H1 (cell line): ENCODE measurements at regions not wholly inside any gene's neighbourhood (a gene's known extent, or its start where the extent isn't known, plus 50 kb on each side); places are given as distances from the start of the nearest gene placed in this dataset.

Source experiments
- CTCF ChIA-PET: fragments of 300-600 bp; sonication (Branson Sonifier 250); formaldehyde crosslinking; loops from one replicate; lab custom pipeline; 2021; ENCODE audit not compliant: partially characterized antibody; lab: Charles Lee
- POLR2A ChIA-PET: fragments of 300-600 bp; sonication (Branson Sonifier 250); formaldehyde crosslinking; loops from one replicate; lab custom pipeline; 2021; ENCODE audit warnings: inconsistent platforms; ENCODE audit not compliant: partially characterized antibody; lab: Charles Lee
- DNase-seq, 2 experiments: peaks; one replicate each; pipeline versions ENCODE4 v3.0.0 to v3.0.0-alpha.2; 2010 to 2022; ENCODE audit warnings: low spot score in 2 of 2, low read depth in 1 of 2, mixed read lengths in 1 of 2
- FAIRE-seq: peaks from 2 replicates; lab custom pipeline; 2011; peaks lifted over from hg19 to GRCh38; lab: Jason Lieb, UNC
- H2AFZ ChIP-seq: 2 replicates; pipeline ENCODE4 v1.8.1; 2012; ENCODE audit warnings: low read length, inconsistent platforms
- H2AK5ac ChIP-seq: 2 replicates; pipeline ENCODE4 v1.6.1; 2013; ENCODE audit warnings: low read depth, low read length
- H2BK120ac ChIP-seq: replicated peaks from 2 replicates; pipeline ENCODE3; 2013; ENCODE audit warnings: low read depth, low read length, inconsistent platforms
- H2BK12ac ChIP-seq: 2 replicates; pipeline ENCODE4 v1.6.1; 2013; ENCODE audit warnings: low read depth, low read length
- H2BK15ac ChIP-seq: 2 replicates; pipeline ENCODE4 v1.6.1; 2013; ENCODE audit warnings: low read length
- H2BK20ac ChIP-seq: 2 replicates; pipeline ENCODE4 v1.6.1; 2013; ENCODE audit warnings: low read length
- H2BK5ac ChIP-seq: 2 replicates; pipeline ENCODE4 v1.6.1; 2013; ENCODE audit warnings: low read depth, low read length
- H3K14ac ChIP-seq: 2 replicates; pipeline ENCODE4 v1.6.1; 2013; ENCODE audit warnings: inconsistent platforms; ENCODE audit not compliant: insufficient read length
- H3K18ac ChIP-seq: 2 replicates; pipeline ENCODE4 v1.6.1; 2013; ENCODE audit warnings: low read length; ENCODE audit errors: extremely low read depth
- H3K23ac ChIP-seq: 2 replicates; pipeline ENCODE4 v1.6.1; 2013; ENCODE audit warnings: inconsistent platforms; ENCODE audit not compliant: insufficient read length
- H3K23me2 ChIP-seq: 2 replicates; pipeline ENCODE4 v1.6.1; 2013; ENCODE audit warnings: low read depth, low read length
- H3K27ac ChIP-seq: 2 replicates; pipeline ENCODE4 v1.6.1; 2011; ENCODE audit warnings: low read depth, low read length, inconsistent platforms
- H3K27me3 ChIP-seq, 4 experiments: replicated peaks in 1 of 4; 1 replicate in 1 of 4; 2 replicates in 3 of 4; pipeline versions ENCODE4 v1.6.1 to v1.8.1; 2011 to 2013; ENCODE audit warnings: low read length in 3 of 4, mild to moderate bottlenecking in 3 of 4, inconsistent platforms in 2 of 4, mixed read lengths in 2 of 4, moderate library complexity in 1 of 4; ENCODE audit not compliant: control insufficient read depth in 3 of 4, insufficient read depth in 3 of 4; ENCODE audit errors: extremely low read depth in 1 of 4
- H3K36me3 ChIP-seq, 4 experiments: 2 replicates each; pipeline versions ENCODE4 v1.6.1 to v1.8.1; 2011 to 2013; ENCODE audit warnings: mild to moderate bottlenecking in 4 of 4, low read length in 3 of 4, moderate library complexity in 2 of 4, control low read depth in 1 of 4, inconsistent platforms in 1 of 4; ENCODE audit not compliant: insufficient read depth in 4 of 4, control insufficient read depth in 2 of 4
- H3K4ac ChIP-seq: replicated peaks from 2 replicates; pipeline ENCODE3; 2013; ENCODE audit warnings: low read length, low read depth, mixed read lengths, inconsistent platforms; ENCODE audit not compliant: insufficient read length
- H3K4me1 ChIP-seq, 4 experiments: replicated peaks in 1 of 4; 1 replicate in 1 of 4; 2 replicates in 3 of 4; pipeline versions ENCODE4 v1.6.1 to v1.8.1; 2011 to 2013; ENCODE audit warnings: low read length in 3 of 4, inconsistent platforms in 2 of 4, mixed read lengths in 1 of 4; ENCODE audit not compliant: insufficient read depth in 4 of 4, control insufficient read depth in 3 of 4
- H3K4me2 ChIP-seq, 2 experiments: 2 replicates each; pipeline versions ENCODE4 v1.6.1 to v1.8.1; 2011 to 2013; ENCODE audit warnings: low read depth in 2 of 2, low read length in 2 of 2, control low read depth in 1 of 2, inconsistent platforms in 1 of 2, mild to moderate bottlenecking in 1 of 2; ENCODE audit not compliant: insufficient read depth in 1 of 2
- H3K4me3 ChIP-seq, 4 experiments: fragments of 200-600, 300-600 bp in 1 of 4; sonication (generic), shearing (Covaris generic), sonication (Bioruptor Twin) in 1 of 4; 2 replicates each; pipeline versions ENCODE4 v1.5.1 to v1.8.1; 2011 to 2016; ENCODE audit warnings: low read length in 4 of 4, low read depth in 3 of 4, control low read depth in 2 of 4, inconsistent platforms in 2 of 4, mild to moderate bottlenecking in 2 of 4, mixed read lengths in 1 of 4, moderate library complexity in 1 of 4; ENCODE audit not compliant: insufficient read depth in 2 of 4; ENCODE audit errors: extremely low read depth in 1 of 4
- H3K56ac ChIP-seq: replicated peaks from 2 replicates; pipeline ENCODE3; 2013; ENCODE audit warnings: low read depth, mild to moderate bottlenecking, mixed read lengths, low read length, inconsistent platforms; ENCODE audit not compliant: insufficient read length
- H3K79me1 ChIP-seq: 2 replicates; pipeline ENCODE4 v1.6.1; 2013; ENCODE audit warnings: low read depth, low read length, control low read depth
- H3K79me2 ChIP-seq, 2 experiments: 2 replicates each; pipeline versions ENCODE4 v1.6.1 to v1.8.1; 2012 to 2013; ENCODE audit warnings: low read length in 2 of 2, mild to moderate bottlenecking in 2 of 2, inconsistent platforms in 1 of 2; ENCODE audit not compliant: insufficient read depth in 2 of 2, control insufficient read depth in 1 of 2
- H3K9ac ChIP-seq, 4 experiments: replicated peaks in 1 of 4; 1 replicate in 1 of 4; 2 replicates in 3 of 4; pipeline versions ENCODE4 v1.6.1 to v1.8.1; 2011 to 2013; ENCODE audit warnings: low read depth in 3 of 4, low read length in 3 of 4, control low read depth in 2 of 4, mild to moderate bottlenecking in 2 of 4, moderate library complexity in 2 of 4, inconsistent platforms in 1 of 4; ENCODE audit errors: extremely low read depth in 1 of 4
- H3K9me3 ChIP-seq, 2 experiments: 2 replicates each; pipeline versions ENCODE4 v1.6.1 to v1.8.1; 2012 to 2013; ENCODE audit warnings: mild to moderate bottlenecking in 2 of 2, moderate library complexity in 2 of 2, control low read depth in 1 of 2, inconsistent platforms in 1 of 2, low read depth in 1 of 2, low read length in 1 of 2, mixed read lengths in 1 of 2; ENCODE audit not compliant: insufficient read depth in 2 of 2
- H4K20me1 ChIP-seq, 2 experiments: replicated peaks in 1 of 2; 2 replicates each; pipeline versions ENCODE3 to v1.8.1; 2011 to 2013; ENCODE audit warnings: inconsistent platforms in 2 of 2, low read length in 2 of 2, mild to moderate bottlenecking in 1 of 2; ENCODE audit not compliant: insufficient read depth in 2 of 2, control insufficient read depth in 1 of 2
- H4K5ac ChIP-seq: 2 replicates; pipeline ENCODE4 v1.6.1; 2013; ENCODE audit warnings: low read length, low read depth, mixed read lengths, inconsistent platforms; ENCODE audit not compliant: insufficient read length
- H4K8ac ChIP-seq: 2 replicates; pipeline ENCODE4 v1.8.0; 2013; ENCODE audit warnings: mild to moderate bottlenecking, moderate library complexity, low read length, inconsistent platforms; ENCODE audit not compliant: insufficient read depth; ENCODE audit errors: extremely low read depth
- H4K91ac ChIP-seq: replicated peaks from 2 replicates; pipeline ENCODE3; 2013; ENCODE audit warnings: low read length, mixed read lengths, inconsistent platforms; ENCODE audit not compliant: insufficient read length
- CBX8 ChIP-seq: fragments of 300-800, 300-1000 bp; sonication (generic); IDR thresholded peaks from 2 replicates; pipeline ENCODE4 v1.7.1; 2016; ENCODE audit warnings: low read depth, low read length, borderline replicate concordance
- EGR1 ChIP-seq: IDR thresholded peaks from 2 replicates; pipeline ENCODE4 v1.6.1; 2011; ENCODE audit warnings: low read depth, low read length, borderline replicate concordance
- EP300 ChIP-seq, 2 experiments: IDR thresholded peaks; 1 replicate in 1 of 2; 2 replicates in 1 of 2; pipeline ENCODE4 v1.6.1; 2011 to 2012; ENCODE audit warnings: low read depth in 2 of 2, low read length in 2 of 2, mild to moderate bottlenecking in 2 of 2, borderline replicate concordance in 1 of 2, inconsistent platforms in 1 of 2, moderate library complexity in 1 of 2
- FOSL1 ChIP-seq: IDR thresholded peaks from 2 replicates; pipeline ENCODE4 v1.6.1; 2011; ENCODE audit warnings: mild to moderate bottlenecking, low read depth, low read length, moderate library complexity; ENCODE audit not compliant: insufficient read depth
- JUND ChIP-seq: IDR thresholded peaks from 2 replicates; pipeline ENCODE4 v1.6.1; 2011; ENCODE audit warnings: mild to moderate bottlenecking, improper control_type of control experiment, low read length
- MAFK ChIP-seq: IDR thresholded peaks from 2 replicates; pipeline ENCODE4 v1.6.1; 2012; ENCODE audit warnings: low read depth, mild to moderate bottlenecking, improper control_type of control experiment, low read length
- NANOG ChIP-seq: IDR thresholded peaks from 2 replicates; pipeline ENCODE4 v1.6.1; 2011; ENCODE audit warnings: low read length, low read depth, mild to moderate bottlenecking, inconsistent platforms; ENCODE audit not compliant: insufficient read depth, poor library complexity, severe bottlenecking
- PHF8 ChIP-seq: fragments of 200-600 bp; sonication (generic); conservative IDR thresholded peaks from 2 replicates; pipeline ENCODE4 v1.7.1; 2012; ENCODE audit warnings: low read depth, mild to moderate bottlenecking, inconsistent platforms, low read length, moderate library complexity
- POLR2AphosphoS5 ChIP-seq: IDR thresholded peaks from 2 replicates; pipeline ENCODE4 v1.6.1; 2011; ENCODE audit warnings: low read depth, low read length
- RNF2 ChIP-seq: fragments of 200-900, 300-1000 bp; sonication (generic); IDR thresholded peaks from 2 replicates; pipeline ENCODE4 v1.7.1; 2016; ENCODE audit warnings: borderline replicate concordance, low read depth, mild to moderate bottlenecking, antibody characterized with exemption, low read length; ENCODE audit not compliant: poor library complexity, severe bottlenecking; ENCODE audit errors: missing control alignments
- SIRT6 ChIP-seq: IDR thresholded peaks from one replicate; pipeline ENCODE4 v1.7.1; 2012; ENCODE audit warnings: low read length, inconsistent platforms
- SIX5 ChIP-seq: IDR thresholded peaks from 2 replicates; pipeline ENCODE4 v1.6.1; 2011; ENCODE audit warnings: mild to moderate bottlenecking, low read depth, low read length
- SP4 ChIP-seq: IDR thresholded peaks from 2 replicates; pipeline ENCODE4 v1.6.1; 2012; ENCODE audit warnings: low read length, inconsistent platforms
- SUZ12 ChIP-seq: fragments of 200-600 bp; sonication (generic); IDR thresholded peaks from 2 replicates; pipeline ENCODE4 v1.6.1; 2012; ENCODE audit warnings: mild to moderate bottlenecking, inconsistent platforms, low read length, moderate library complexity, mixed read lengths
- TBP ChIP-seq: IDR thresholded peaks from 2 replicates; pipeline ENCODE4 v1.6.1; 2011; ENCODE audit warnings: low read depth, low read length, improper control_type of control experiment
- WGBS, 2 experiments: shearing (Covaris generic) in 1 of 2; methylation state at CpG; one replicate each; pipeline versions ENCODE4 v1.1.6 to v1.1.7; 2013 to 2015; ENCODE audit warnings: low lambda C conversion rate in 2 of 2, mixed read lengths in 2 of 2, inconsistent platforms in 1 of 2, low coverage in 1 of 2, missing lambda C conversion rate in 1 of 2; ENCODE audit not compliant: insufficient replicate concordance in 2 of 2, insufficient coverage in 1 of 2, insufficient read length in 1 of 2; ENCODE audit errors: extremely low coverage in 1 of 2, missing lambda C conversion rate in 1 of 2; 5-methylcytosine and 5-hydroxymethylcytosine counted together

GRCh38 chr9:90706230-90706629, 63.6 kb upstream of the DIRAS2 start:
- WGBS, 2 experiments, result 94% methylated on average over 2 of the region's 2 CpGs; no CpG with 5 or more reads in 1 of the 2 experiments
- FAIRE-seq, result no peak
- TF ChIP-seq SUZ12 (no peak), JUND (no peak), EGR1 (no peak), SIRT6 (no peak), MAFK (no peak), CBX8 (no peak), TBP (no peak), POLR2AphosphoS5 (no peak), RNF2 (no peak), SIX5 (no peak), FOSL1 (no peak), SP4 (no peak), PHF8 (no peak), EP300 (IDR thresholded peaks at IDR 0.05; ENCODE audit: borderline replicate concordance in 1 of 2, low read depth in 2 of 2, low read length in 2 of 2) (no peak), NANOG (no peak)

More at GRCh38 chr9:90706230-90706629, 63.6 kb upstream of the DIRAS2 start:
- no peak overlapping the region for H3K14ac ChIP-seq
- no peak overlapping the region for H4K91ac ChIP-seq
- H3K18ac ChIP-seq, result no peak overlapping the region
- H4K5ac ChIP-seq, result no peak overlapping the region
- no peak overlapping the region for H2AK5ac ChIP-seq
- H3K4ac ChIP-seq, result no peak overlapping the region
- H2BK15ac ChIP-seq, result no peak overlapping the region
- no peak overlapping the region for H4K8ac ChIP-seq
- H3K4me2 ChIP-seq, result no peak overlapping the region
- no peak overlapping the region for H3K27ac ChIP-seq
- no peak for DNase-seq
- no peaks in the 10 kb centered on the region for H3K4me1 ChIP-seq
- H3K23ac ChIP-seq, result no peak overlapping the region
- no peaks in the 10 kb centered on the region for H3K36me3 ChIP-seq
- H3K4me3 ChIP-seq, result no peak overlapping the region
- H3K79me2 ChIP-seq, result no peaks in the 10 kb centered on the region
- no peak overlapping the region for H2BK120ac ChIP-seq
- H3K79me1 ChIP-seq, result no peaks in the 10 kb centered on the region
- H2AFZ ChIP-seq, result 0 out of 2 replicates have a peak overlapping the region, but pooled peaks have one; percentile 29
- no peaks in the 10 kb centered on the region for H4K20me1 ChIP-seq
- H3K9ac ChIP-seq, result no peak overlapping the region
- no peaks in the 10 kb centered on the region for H3K9me3 ChIP-seq
- H3K23me2 ChIP-seq, result no peaks in the 10 kb centered on the region
- H2BK20ac ChIP-seq, result no peak overlapping the region
- H3K56ac ChIP-seq, result no peak overlapping the region
- H2BK12ac ChIP-seq, result no peak overlapping the region
- H3K27me3 ChIP-seq, result no peaks in the 10 kb centered on the region
- ChIA-PET CTCF (interaction anchor here (0.6 to 1.0 kb wide), 3 partner anchors 20 to 397 kb away, joined by 3 read pairs; no protein-coding TSS in a partner anchor), POLR2A (no interaction called here)
- H2BK5ac ChIP-seq, result no peak overlapping the region
